OCI-LY3 (cell line): ENCODE measurements at regions not wholly inside any gene's neighbourhood (a gene's known extent, or its start where the extent isn't known, plus 50 kb on each side); places are given as distances from the start of the nearest gene placed in this dataset.

Experiments
- CTCF ChIP-seq: fragments of 200-600, 300-600 bp; sonication (generic); IDR thresholded peaks from 2 replicates; pipeline ENCODE4 v1.5.1; 2014; ENCODE audit warnings: antibody characterized with exemption, low read length, low read depth
- EZH2phosphoT487 ChIP-seq: fragments of 200-600 bp; shearing (Covaris generic); IDR thresholded peaks from 2 replicates; pipeline ENCODE4 v1.6.1; 2018; ENCODE audit warnings: antibody characterized with exemption, mixed run types, low read depth

- no peak for TF ChIP-seq CTCF
- no peak for TF ChIP-seq EZH2phosphoT487
These were observed 425.1 kb downstream of the TSHZ3 start for GRCh38 chr19:30924069-30924636.
